ENCODE measurements at regions not wholly inside any gene's neighbourhood (a gene's known extent, or its start where the extent isn't known, plus 50 kb on each side); places are given as distances from the start of the nearest gene placed in this dataset.

DNA sequence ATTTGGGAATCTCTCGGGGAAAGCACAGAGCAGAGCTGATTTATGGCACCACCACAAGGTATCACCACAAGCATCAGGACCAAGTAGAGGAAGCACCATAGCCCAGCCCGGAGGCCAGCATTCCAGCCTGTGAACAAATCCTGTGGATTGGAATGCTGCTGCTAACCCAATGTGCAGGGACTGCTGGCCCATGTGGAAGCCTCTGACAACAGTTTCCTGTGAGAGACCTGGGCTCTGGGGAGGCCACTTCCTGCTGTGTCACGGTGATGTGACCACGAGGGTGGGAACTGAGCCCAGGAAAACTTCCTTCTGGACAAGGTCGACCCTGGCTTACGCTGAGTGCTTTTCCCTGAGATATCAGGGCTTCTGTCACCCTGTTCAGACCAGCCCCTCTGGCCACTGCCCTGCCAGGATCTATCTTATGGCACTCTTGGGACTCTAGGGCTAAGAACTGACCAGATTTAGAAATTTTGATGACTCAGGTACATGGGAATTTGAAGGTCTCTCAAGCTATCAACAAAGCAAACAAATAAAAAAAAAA is 88.3 kb upstream of the NGF start:
- no peaks in the 10 kb centered on the region for H3K27me3 ChIP-seq (replicated peaks)
- peak overlapping the region; percentile 82 for H3K27ac ChIP-seq
- H3K36me3 ChIP-seq (replicated peaks), result no peaks in the 10 kb centered on the region
- peak; percentile 85 for DNase-seq
- no peak overlapping the region for H3K4me3 ChIP-seq (ENCODE audit: low read depth, low read length)
- TF ChIP-seq, protein P1, sequence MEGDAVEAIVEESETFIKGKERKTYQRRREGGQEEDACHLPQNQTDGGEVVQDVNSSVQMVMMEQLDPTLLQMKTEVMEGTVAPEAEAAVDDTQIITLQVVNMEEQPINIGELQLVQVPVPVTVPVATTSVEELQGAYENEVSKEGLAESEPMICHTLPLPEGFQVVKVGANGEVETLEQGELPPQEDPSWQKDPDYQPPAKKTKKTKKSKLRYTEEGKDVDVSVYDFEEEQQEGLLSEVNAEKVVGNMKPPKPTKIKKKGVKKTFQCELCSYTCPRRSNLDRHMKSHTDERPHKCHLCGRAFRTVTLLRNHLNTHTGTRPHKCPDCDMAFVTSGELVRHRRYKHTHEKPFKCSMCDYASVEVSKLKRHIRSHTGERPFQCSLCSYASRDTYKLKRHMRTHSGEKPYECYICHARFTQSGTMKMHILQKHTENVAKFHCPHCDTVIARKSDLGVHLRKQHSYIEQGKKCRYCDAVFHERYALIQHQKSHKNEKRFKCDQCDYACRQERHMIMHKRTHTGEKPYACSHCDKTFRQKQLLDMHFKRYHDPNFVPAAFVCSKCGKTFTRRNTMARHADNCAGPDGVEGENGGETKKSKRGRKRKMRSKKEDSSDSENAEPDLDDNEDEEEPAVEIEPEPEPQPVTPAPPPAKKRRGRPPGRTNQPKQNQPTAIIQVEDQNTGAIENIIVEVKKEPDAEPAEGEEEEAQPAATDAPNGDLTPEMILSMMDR (IDR thresholded peaks at IDR 0.05; ENCODE audit: low read depth, low read length, missing control alignments), result no peak
- in situ Hi-C loops (cut with HindIII; ENCODE audit: low pct_ligation_motif_present, low sequenced_read_pairs), result no loop called here

DNA sequence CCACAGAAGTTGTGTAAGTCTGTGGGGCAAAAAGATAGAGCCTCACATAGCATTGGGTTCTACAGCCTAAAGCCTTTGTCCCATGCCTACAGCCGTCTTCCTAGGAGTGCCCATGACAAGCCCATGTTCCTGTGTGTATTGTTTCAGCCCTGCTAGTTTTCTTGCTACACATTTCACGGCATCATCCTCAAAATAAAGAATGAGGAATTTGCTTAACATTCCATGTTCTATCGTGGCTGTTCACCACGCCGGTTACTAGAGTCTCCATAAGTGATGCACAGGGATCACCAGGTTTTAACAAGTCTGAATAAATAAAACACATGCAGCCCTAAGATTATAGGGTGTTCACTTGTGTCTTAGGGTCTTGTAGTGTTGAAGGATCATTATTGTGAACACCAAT is 87.4 kb upstream of the NGF start:
- in situ Hi-C loops (cut with HindIII; ENCODE audit: low pct_ligation_motif_present, low sequenced_read_pairs), result no loop called here
- no peak for DNase-seq
- Histone ChIP-seq H3K36me3 (replicated peaks) (no peaks in the 10 kb centered on the region), H3K4me3 (ENCODE audit: low read depth, low read length) (no peak overlapping the region), H3K27me3 (replicated peaks) (no peaks in the 10 kb centered on the region), H3K27ac (peak overlapping the region; percentile 82)
- TF ChIP-seq, protein P1 (IDR thresholded peaks at IDR 0.05; ENCODE audit: low read depth, low read length, missing control alignments), result no peak

DNA sequence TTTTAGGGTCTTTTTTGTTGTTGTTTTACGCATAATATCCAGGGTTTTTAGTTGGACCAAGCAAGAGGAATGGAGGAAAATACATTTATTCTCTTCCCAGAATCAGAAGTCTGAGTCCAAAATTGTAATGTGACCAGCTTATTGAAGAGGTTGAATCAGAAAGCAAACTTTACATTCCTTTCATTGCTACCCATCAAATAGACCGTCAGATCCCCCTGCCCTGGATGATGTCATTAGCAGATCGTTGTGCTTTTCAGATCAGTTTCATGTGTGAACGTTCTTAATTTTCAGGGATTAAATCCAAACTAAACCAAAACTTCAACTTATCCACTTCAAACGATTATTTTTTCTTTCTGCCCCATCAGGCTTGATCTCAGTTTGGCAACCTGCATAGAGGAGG is 85.7 kb upstream of the NGF start:
- Histone ChIP-seq H3K27me3 (replicated peaks) (no peaks in the 10 kb centered on the region), H3K4me3 (ENCODE audit: low read depth, low read length) (no peak overlapping the region), H3K36me3 (replicated peaks) (no peaks in the 10 kb centered on the region), H3K27ac (no peak overlapping the region)
- in situ Hi-C loops (cut with HindIII; ENCODE audit: low pct_ligation_motif_present, low sequenced_read_pairs), result no loop called here
- DNase-seq, result no peak
- TF ChIP-seq, protein P1 (IDR thresholded peaks at IDR 0.05; ENCODE audit: low read depth, low read length, missing control alignments), result no peak

DNA sequence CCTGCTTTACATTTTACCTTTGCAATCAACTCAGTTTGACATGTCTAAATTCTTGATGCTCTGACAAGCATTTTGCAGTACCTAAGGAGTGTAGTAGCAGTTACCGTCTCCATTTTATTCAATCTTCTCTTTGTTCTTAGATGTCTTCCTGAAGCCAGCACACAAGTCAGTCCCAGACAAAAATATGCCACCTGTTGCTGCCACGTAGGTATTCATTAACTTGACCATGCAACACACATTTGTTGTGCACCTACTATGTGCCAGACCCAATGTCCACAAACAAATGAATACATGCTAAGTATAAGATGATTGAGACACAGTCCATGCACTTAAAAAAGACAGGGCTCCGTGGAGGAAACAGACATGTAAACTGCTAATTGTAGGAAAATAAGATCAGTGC is 81.5 kb upstream of the NGF start:
- TF ChIP-seq, protein P1 (IDR thresholded peaks at IDR 0.05; ENCODE audit: low read depth, low read length, missing control alignments), result no peak
- Histone ChIP-seq H3K36me3 (replicated peaks) (no peaks in the 10 kb centered on the region), H3K27ac (no peak overlapping the region), H3K27me3 (replicated peaks) (no peaks in the 10 kb centered on the region), H3K4me3 (ENCODE audit: low read depth, low read length) (no peak overlapping the region)
- in situ Hi-C loops (cut with HindIII; ENCODE audit: low pct_ligation_motif_present, low sequenced_read_pairs), result no loop called here
- DNase-seq, result no peak

DNA sequence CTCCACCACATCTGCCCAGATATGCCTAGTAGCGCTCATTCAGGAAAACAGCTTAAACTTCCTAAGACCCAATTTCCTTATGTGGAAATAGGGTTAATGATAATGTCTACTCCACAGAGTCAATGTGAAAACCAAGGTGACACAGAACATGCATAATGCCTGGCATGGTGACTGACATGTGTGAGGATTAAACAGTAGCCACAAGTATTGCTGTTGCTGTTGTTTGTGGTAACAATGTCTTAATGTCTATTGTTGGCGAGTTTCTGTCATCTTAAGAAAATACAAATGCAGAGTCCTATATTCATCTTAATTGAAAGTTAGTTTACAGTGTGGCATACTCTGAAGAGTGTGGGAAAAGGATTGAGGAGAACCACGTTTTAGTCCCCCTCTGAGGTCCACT is 75.6 kb upstream of the NGF start:
- H3K36me3 ChIP-seq (replicated peaks), result no peaks in the 10 kb centered on the region
- TF ChIP-seq, protein P1 (IDR thresholded peaks at IDR 0.05; ENCODE audit: low read depth, low read length, missing control alignments), result no peak
- no peaks in the 10 kb centered on the region for H3K27me3 ChIP-seq (replicated peaks)
- H3K4me3 ChIP-seq (ENCODE audit: low read depth, low read length), result no peak overlapping the region
- in situ Hi-C loops (cut with HindIII; ENCODE audit: low pct_ligation_motif_present, low sequenced_read_pairs), result no loop called here
- no peak for DNase-seq
- no peak overlapping the region for H3K27ac ChIP-seq

DNA sequence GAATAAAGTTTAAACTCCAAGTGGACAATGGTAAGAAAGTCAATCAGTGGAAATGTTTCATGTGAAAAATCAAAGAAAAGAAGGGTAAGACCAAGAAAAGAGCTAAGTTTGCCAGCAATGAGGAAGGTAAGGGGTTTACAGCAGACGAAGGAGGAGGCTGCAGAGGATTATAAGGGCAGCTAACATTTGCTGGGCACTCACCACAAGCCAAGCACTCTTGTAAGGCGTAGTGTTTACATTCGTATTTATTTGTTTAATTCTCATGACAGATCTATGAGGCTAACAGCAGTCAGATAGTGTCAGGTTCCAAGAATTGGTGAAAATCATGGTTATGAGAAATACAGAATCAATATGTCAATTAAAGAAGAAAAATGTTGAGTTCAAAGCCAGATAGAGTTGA is 75.2 kb upstream of the NGF start:
- TF ChIP-seq, protein P1 (IDR thresholded peaks at IDR 0.05; ENCODE audit: low read depth, low read length, missing control alignments), result no peak
- no peaks in the 10 kb centered on the region for H3K27me3 ChIP-seq (replicated peaks)
- no peak overlapping the region for H3K4me3 ChIP-seq (ENCODE audit: low read depth, low read length)

More for the DNA sequence above, 75.2 kb upstream of the NGF start:
- Histone ChIP-seq H3K27ac (no peak overlapping the region), H3K36me3 (replicated peaks) (no peaks in the 10 kb centered on the region)
- in situ Hi-C loops (cut with HindIII; ENCODE audit: low pct_ligation_motif_present, low sequenced_read_pairs), result no loop called here
- DNase-seq, result no peak

Data from brain microvascular endothelial cell (primary cell).